Skeletal muscle tissue (tissue), 3 donors: ENCODE measurements at regions not wholly inside any gene's neighbourhood (a gene's known extent, or its start where the extent isn't known, plus 50 kb on each side); places are given as distances from the start of the nearest gene placed in this dataset.

ENCODE experiments used
- H3K27ac ChIP-seq: one replicate; pipeline ENCODE4 v1.7.0; 2013; ENCODE audit warnings: mild to moderate bottlenecking, low read depth, low read length, inconsistent platforms
- H3K27me3 ChIP-seq, 3 donors: one replicate each; pipeline ENCODE4 v1.7.0; 2013; ENCODE audit warnings: low read length in 3 of 3; ENCODE audit not compliant: control insufficient read depth in 3 of 3, insufficient read depth in 3 of 3
- H3K36me3 ChIP-seq, 3 donors: one replicate each; pipeline ENCODE4 v1.7.0; 2013; ENCODE audit warnings: low read length in 3 of 3; ENCODE audit not compliant: control insufficient read depth in 3 of 3, insufficient read depth in 3 of 3
- H3K4me1 ChIP-seq, 3 donors: one replicate each; pipeline ENCODE4 v1.7.0; 2013; ENCODE audit warnings: low read length in 3 of 3, mild to moderate bottlenecking in 3 of 3; ENCODE audit not compliant: control insufficient read depth in 3 of 3, insufficient read depth in 3 of 3
- H3K4me3 ChIP-seq, 3 donors: one replicate each; pipeline ENCODE4 v1.7.0; 2013; ENCODE audit warnings: low read length in 3 of 3
- H3K9ac ChIP-seq, 3 donors: one replicate each; pipeline ENCODE4 v1.7.0; 2013; ENCODE audit warnings: low read length in 3 of 3, mild to moderate bottlenecking in 3 of 3, moderate library complexity in 2 of 3, low read depth in 1 of 3
- H3K9me3 ChIP-seq, 3 donors: one replicate each; pipeline ENCODE4 v1.7.0; 2013; ENCODE audit warnings: low read length in 3 of 3; ENCODE audit not compliant: control insufficient read depth in 3 of 3
- donor health status: Osteomylitis.

GRCh38 chr1:25107643-25108010 is 124.7 kb downstream of the SYF2 start:
- Histone ChIP-seq H3K4me1 (peaks cover 4 to 17% (median 8%) of the 10 kb centered on the region in 3 donors), H3K9ac (no peak overlapping the region), H3K36me3 (no peaks in the 10 kb centered on the region), H3K27me3 (peaks cover 3 to 9% (median 8%) of the 10 kb centered on the region in 3 donors), H3K27ac (no peak overlapping the region), H3K9me3 (peaks cover 2 to 6% (median 4%) of the 10 kb centered on the region in 3 donors), H3K4me3 (no peak overlapping the region)

GRCh38 chr1:25106976-25107642 is 125.2 kb downstream of the SYF2 start:
- H3K9me3 ChIP-seq = peaks cover 2 to 6% (median 4%) of the 10 kb centered on the region in 3 donors
- no peaks in the 10 kb centered on the region for H3K36me3 ChIP-seq
- peaks cover 3 to 11% (median 9%) of the 10 kb centered on the region in 3 donors for H3K27me3 ChIP-seq
- peaks cover 4 to 17% (median 8%) of the 10 kb centered on the region in 3 donors for H3K4me1 ChIP-seq
- H3K27ac ChIP-seq = no peak overlapping the region
- H3K4me3 ChIP-seq = no peak overlapping the region
- H3K9ac ChIP-seq = peak overlapping the region in 1 of 3 donors; percentile 25

GRCh38 chr1:25106352-25106751 is 126.0 kb downstream of the SYF2 start:
- peaks cover 3 to 11% (median 6%) of the 10 kb centered on the region in 3 donors for H3K27me3 ChIP-seq
- no peaks in the 10 kb centered on the region for H3K36me3 ChIP-seq
- no peak overlapping the region for H3K4me3 ChIP-seq
- H3K9ac ChIP-seq = no peak overlapping the region
- peaks cover 4 to 19% (median 8%) of the 10 kb centered on the region in 3 donors for H3K4me1 ChIP-seq
- H3K9me3 ChIP-seq = peaks cover 2 to 6% (median 4%) of the 10 kb centered on the region in 3 donors
- no peak overlapping the region for H3K27ac ChIP-seq

- H3K4me3 ChIP-seq = no peak overlapping the region
- H3K27ac ChIP-seq = no peak overlapping the region
- H3K27me3 ChIP-seq = peaks cover 3 to 11% (median 6%) of the 10 kb centered on the region in 3 donors
- H3K36me3 ChIP-seq = no peaks in the 10 kb centered on the region
- H3K9ac ChIP-seq = no peak overlapping the region
- peaks cover 4 to 19% (median 8%) of the 10 kb centered on the region in 3 donors for H3K4me1 ChIP-seq
- H3K9me3 ChIP-seq = peaks cover 2 to 6% (median 4%) of the 10 kb centered on the region in 3 donors
Observed at GRCh38 chr1:25105836-25106235, 126.5 kb downstream of the SYF2 start.

- peaks cover 2 to 6% (median 4%) of the 10 kb centered on the region in 3 donors for H3K9me3 ChIP-seq
- H3K9ac ChIP-seq = peak overlapping the region in 1 of 3 donors; percentile 45
- peaks cover 3 to 11% (median 6%) of the 10 kb centered on the region in 3 donors for H3K27me3 ChIP-seq
- H3K27ac ChIP-seq = no peak overlapping the region
- no peak overlapping the region for H3K4me3 ChIP-seq
- H3K4me1 ChIP-seq = peaks cover 4 to 19% (median 8%) of the 10 kb centered on the region in 3 donors
- no peaks in the 10 kb centered on the region for H3K36me3 ChIP-seq
Observed at GRCh38 chr1:25104932-25105561, 127.3 kb downstream of the SYF2 start.

- Histone ChIP-seq H3K27ac (no peak overlapping the region), H3K9me3 (no peaks in the 10 kb centered on the region), H3K4me1 (peaks cover 4 to 19% (median 13%) of the 10 kb centered on the region in 3 donors), H3K4me3 (no peak overlapping the region), H3K36me3 (no peaks in the 10 kb centered on the region), H3K9ac (peak overlapping the region in 1 of 3 donors; percentile 8), H3K27me3 (peaks cover 3 to 14% (median 6%) of the 10 kb centered on the region in 3 donors)
Observed at GRCh38 chr1:25103164-25103795, 129.0 kb downstream of the SYF2 start.

GRCh38 chr1:25100151-25100833 is 132.0 kb downstream of the SYF2 start:
- Histone ChIP-seq H3K4me1 (peaks cover 0 to 7% (median 5%) of the 10 kb centered on the region in 3 donors), H3K4me3 (no peak overlapping the region), H3K9me3 (no peaks in the 10 kb centered on the region), H3K9ac (peak overlapping the region in 1 of 3 donors; percentile 16), H3K27ac (no peak overlapping the region), H3K36me3 (no peaks in the 10 kb centered on the region), H3K27me3 (peaks cover 0 to 12% (median 9%) of the 10 kb centered on the region in 3 donors)

GRCh38 chr1:25099343-25099951 is 132.9 kb downstream of the SYF2 start:
- Histone ChIP-seq H3K27ac (no peak overlapping the region), H3K4me1 (peaks cover 0 to 5% (median 3%) of the 10 kb centered on the region in 3 donors), H3K4me3 (no peak overlapping the region), H3K27me3 (peaks cover 0 to 16% (median 9%) of the 10 kb centered on the region in 3 donors), H3K36me3 (no peaks in the 10 kb centered on the region), H3K9ac (no peak overlapping the region), H3K9me3 (no peaks in the 10 kb centered on the region)

GRCh38 chr1:25098717-25099116 is 133.6 kb downstream of the SYF2 start:
- Histone ChIP-seq H3K27ac (no peak overlapping the region), H3K9ac (no peak overlapping the region), H3K9me3 (no peaks in the 10 kb centered on the region), H3K36me3 (no peaks in the 10 kb centered on the region), H3K27me3 (peaks cover 0 to 16% (median 9%) of the 10 kb centered on the region in 3 donors), H3K4me3 (no peak overlapping the region), H3K4me1 (peaks cover 0 to 5% (median 2%) of the 10 kb centered on the region in 3 donors)
